ENCODE measurements at regions not wholly inside any gene's neighbourhood (a gene's known extent, or its start where the extent isn't known, plus 50 kb on each side); places are given as distances from the start of the nearest gene placed in this dataset.

- TF ChIP-seq ZNF274 (IDR thresholded peaks at IDR 0.05; ENCODE audit: low read depth, low read length) (no peak), YY1 (IDR thresholded peaks at IDR 0.05; ENCODE audit: insufficient read depth, insufficient read length) (no peak), SUZ12 (IDR thresholded peaks at IDR 0.05; ENCODE audit: extremely low read depth, insufficient read depth, insufficient read length) (no peak)
These were observed 655.7 kb upstream of the HS3ST5 start for GRCh38 chr6:114998492-114998891.
